ENCODE measurements at regions not wholly inside any gene's neighbourhood (a gene's known extent, or its start where the extent isn't known, plus 50 kb on each side); places are given as distances from the start of the nearest gene placed in this dataset.

- TF ChIP-seq FOXM1 (IDR thresholded peaks at IDR 0.05; ENCODE audit: borderline replicate concordance, low read depth) (no peak), RAD21 (IDR thresholded peaks at IDR 0.05; ENCODE audit: low read depth) (no peak), EP300 (IDR thresholded peaks at IDR 0.05; ENCODE audit: borderline replicate concordance) (no peak)
These were observed 180.6 kb downstream of the MTX2 start for GRCh38 chr2:176449852-176450251.

GRCh38 chr2:176453784-176454183 lies 184.5 kb downstream of the MTX2 start:
- TF ChIP-seq REST (IDR thresholded peaks at IDR 0.05; ENCODE audit: low read depth): no peak

GRCh38 chr2:176454893-176455815 lies 185.9 kb downstream of the MTX2 start:
- TF ChIP-seq RAD21 (IDR thresholded peaks at IDR 0.05; ENCODE audit: low read depth) (peak; percentile 80), TAF1 (IDR thresholded peaks at IDR 0.05; ENCODE audit: low read depth) (no peak), NFIC (IDR thresholded peaks at IDR 0.05) (no peak), ZBTB7A (IDR thresholded peaks at IDR 0.05; ENCODE audit: low read depth) (no peak), REST (IDR thresholded peaks at IDR 0.05; ENCODE audit: low read depth) (no peak), EP300 (IDR thresholded peaks at IDR 0.05; ENCODE audit: borderline replicate concordance) (no peak), TCF12 (IDR thresholded peaks at IDR 0.05; ENCODE audit: low read depth) (no peak)

GRCh38 chr2:176455816-176456291 lies 186.6 kb downstream of the MTX2 start:
- no peak for TF ChIP-seq EGR1 (IDR thresholded peaks at IDR 0.05)
- no peak for TF ChIP-seq TCF12 (IDR thresholded peaks at IDR 0.05; ENCODE audit: low read depth)
- TF ChIP-seq CREB1 (IDR thresholded peaks at IDR 0.05; ENCODE audit: low read depth): no peak
- no peak for TF ChIP-seq CEBPB (IDR thresholded peaks at IDR 0.05)
- TF ChIP-seq TEAD4 (IDR thresholded peaks at IDR 0.05): no peak
- no peak for TF ChIP-seq RAD21 (IDR thresholded peaks at IDR 0.05; ENCODE audit: low read depth)
- TF ChIP-seq USF1 (IDR thresholded peaks at IDR 0.05): no peak
- TF ChIP-seq EP300 (IDR thresholded peaks at IDR 0.05; ENCODE audit: borderline replicate concordance): no peak
- no peak for TF ChIP-seq TAF1 (IDR thresholded peaks at IDR 0.05; ENCODE audit: low read depth)
- no peak for TF ChIP-seq ZBTB7A (IDR thresholded peaks at IDR 0.05; ENCODE audit: low read depth)
- TF ChIP-seq YY1 (IDR thresholded peaks at IDR 0.05; ENCODE audit: low read depth): no peak
- TF ChIP-seq NFIC (IDR thresholded peaks at IDR 0.05): no peak
- TF ChIP-seq MAX (IDR thresholded peaks at IDR 0.05): no peak
- no peak for TF ChIP-seq REST (IDR thresholded peaks at IDR 0.05; ENCODE audit: low read depth)
- TF ChIP-seq FOXM1 (IDR thresholded peaks at IDR 0.05; ENCODE audit: borderline replicate concordance, low read depth): no peak

- TF ChIP-seq EGR1 (IDR thresholded peaks at IDR 0.05) (no peak), ZBTB7A (IDR thresholded peaks at IDR 0.05; ENCODE audit: low read depth) (no peak), CREB1 (IDR thresholded peaks at IDR 0.05; ENCODE audit: low read depth) (no peak)
These were observed 188.2 kb downstream of the MTX2 start for GRCh38 chr2:176457481-176457880.
